ENCODE measurements at regions not wholly inside any gene's neighbourhood (a gene's known extent, or its start where the extent isn't known, plus 50 kb on each side); places are given as distances from the start of the nearest gene placed in this dataset.

DNA sequence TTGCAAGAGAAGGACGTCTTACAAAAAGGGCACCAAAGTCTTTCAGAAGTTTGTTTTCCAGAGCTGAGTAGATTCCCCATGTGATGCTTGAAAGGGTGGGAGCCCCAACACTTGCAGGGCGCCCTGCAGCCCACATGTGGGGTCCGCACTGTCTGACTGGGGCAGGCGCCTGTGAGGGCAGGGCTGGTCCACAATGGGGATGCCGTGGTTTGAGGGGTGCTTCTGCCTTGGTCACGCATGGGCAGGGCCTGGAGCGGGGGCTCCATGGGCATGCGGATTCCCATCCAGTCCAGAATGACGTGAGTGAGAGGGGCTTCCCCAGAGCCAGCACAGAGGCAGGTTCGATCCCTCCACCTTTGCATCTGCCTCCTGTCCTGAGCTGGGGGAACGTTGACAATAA, 101.5 kb upstream of the SHH start:
- no peak for FAIRE-seq
- no peak for DNase-seq
- H3K4me1 ChIP-seq (ENCODE audit: control insufficient read depth in 3 of 3, insufficient read depth in 2 of 3, low read depth in 1 of 3, low read length in 2 of 3), result peaks cover 0 to 2% (median 0%) of the 10 kb centered on the region in 3 donors
- H3K9me3 ChIP-seq (ENCODE audit: control insufficient read depth in 2 of 2, insufficient read depth in 1 of 2, low read depth in 1 of 2, low read length in 1 of 2), result peaks cover 0 to 37% of the 10 kb centered on the region in 2 donors
- WGBS, 3 donors, result 83 to 90% (median 87%) methylated on average over 11 of the region's 11 CpGs
- no peak overlapping the region for H3K27ac ChIP-seq (ENCODE audit: low read depth in 1 of 3, low read length in 2 of 3)
- no peak overlapping the region for H3K4me3 ChIP-seq (ENCODE audit: low read depth in 1 of 3, low read length in 3 of 3)
- H3K36me3 ChIP-seq (ENCODE audit: control insufficient read depth in 3 of 3, insufficient read depth in 2 of 3, low read depth in 1 of 3, low read length in 3 of 3), result no peaks in the 10 kb centered on the region
- H3K27me3 ChIP-seq (ENCODE audit: control insufficient read depth in 3 of 3, insufficient read depth in 3 of 3, low read length in 3 of 3), result no peaks in the 10 kb centered on the region

DNA sequence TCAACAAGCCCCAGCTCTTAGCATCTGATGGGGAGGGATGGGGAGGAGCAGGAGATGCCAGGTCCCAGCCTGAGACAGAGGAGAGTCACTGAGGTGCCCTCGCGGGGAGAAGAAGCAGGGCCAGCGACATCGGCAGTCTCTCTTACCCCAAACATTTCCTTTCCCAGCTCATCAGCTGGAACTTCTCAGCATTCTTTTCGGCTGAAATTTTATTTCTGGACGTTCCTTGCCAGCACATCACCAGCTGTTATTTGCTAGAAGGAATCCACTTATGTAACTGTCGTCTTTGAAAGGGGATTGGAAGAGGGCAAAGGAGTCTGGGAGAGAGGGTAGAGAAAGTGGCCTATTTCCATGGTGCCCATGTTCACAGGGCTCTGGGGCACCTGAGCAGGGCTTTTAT, 101.0 kb upstream of the SHH start:
- DNase-seq (no peak), FAIRE-seq (no peak)
- peaks cover 0 to 38% of the 10 kb centered on the region in 2 donors for H3K9me3 ChIP-seq (ENCODE audit: control insufficient read depth in 2 of 2, insufficient read depth in 1 of 2, low read depth in 1 of 2, low read length in 1 of 2)
- no peak overlapping the region for H3K4me3 ChIP-seq (ENCODE audit: low read depth in 1 of 3, low read length in 3 of 3)
- 75 to 88% (median 85%) methylated on average over 7 of the region's 7 CpGs for WGBS, 3 donors
- H3K36me3 ChIP-seq (ENCODE audit: control insufficient read depth in 3 of 3, insufficient read depth in 2 of 3, low read depth in 1 of 3, low read length in 3 of 3), result no peaks in the 10 kb centered on the region
- no peaks in the 10 kb centered on the region for H3K27me3 ChIP-seq (ENCODE audit: control insufficient read depth in 3 of 3, insufficient read depth in 3 of 3, low read length in 3 of 3)
- H3K27ac ChIP-seq (ENCODE audit: low read depth in 1 of 3, low read length in 2 of 3), result no peak overlapping the region
- H3K4me1 ChIP-seq (ENCODE audit: control insufficient read depth in 3 of 3, insufficient read depth in 2 of 3, low read depth in 1 of 3, low read length in 2 of 3), result no peaks in the 10 kb centered on the region

DNA sequence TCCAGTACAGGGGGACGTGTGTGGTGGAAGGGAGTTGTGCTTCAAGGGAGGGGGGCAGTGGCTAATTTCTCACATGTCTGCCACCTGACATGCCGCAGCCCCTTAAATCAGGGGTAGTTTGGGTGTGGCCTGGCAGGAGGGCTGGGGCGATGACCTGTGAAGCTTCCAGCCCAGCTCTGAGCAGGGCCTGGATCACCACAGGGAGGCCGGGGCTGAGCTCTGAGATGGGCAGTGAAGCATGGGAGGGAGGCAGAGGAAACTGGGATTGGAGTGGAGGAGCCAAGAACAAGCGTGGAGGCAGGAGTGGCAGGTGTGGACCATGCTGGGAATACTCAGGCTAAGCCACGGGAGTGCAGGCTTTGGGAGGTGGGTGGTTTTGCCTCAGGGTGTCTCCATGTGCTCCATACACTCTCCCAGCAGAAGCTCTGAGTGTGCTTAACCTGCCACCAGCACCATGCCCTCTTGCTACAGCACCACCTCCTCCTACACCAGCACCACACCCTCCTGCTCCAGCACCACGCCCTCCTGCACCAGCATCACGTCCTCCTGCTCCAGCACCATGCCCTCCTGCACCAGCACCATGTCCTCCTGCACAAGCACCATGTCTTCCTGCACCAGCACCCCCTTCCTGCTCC, 99.3 kb upstream of the SHH start:
- no peaks in the 10 kb centered on the region for H3K27me3 ChIP-seq (ENCODE audit: control insufficient read depth in 3 of 3, insufficient read depth in 3 of 3, low read length in 3 of 3)
- H3K9me3 ChIP-seq (ENCODE audit: control insufficient read depth in 2 of 2, insufficient read depth in 1 of 2, low read depth in 1 of 2, low read length in 1 of 2), result peaks cover 0 to 38% of the 10 kb centered on the region in 2 donors
- FAIRE-seq, result no peak
- H3K36me3 ChIP-seq (ENCODE audit: control insufficient read depth in 3 of 3, insufficient read depth in 2 of 3, low read depth in 1 of 3, low read length in 3 of 3), result no peaks in the 10 kb centered on the region
- H3K4me3 ChIP-seq (ENCODE audit: low read depth in 1 of 3, low read length in 3 of 3), result no peak overlapping the region
- 75 to 80% (median 76%) methylated on average over 8 of the region's 8 CpGs for whole genome bisulfite sequencing, 3 donors
- no peak overlapping the region for H3K27ac ChIP-seq (ENCODE audit: low read depth in 1 of 3, low read length in 2 of 3)
- peak in 1 of 2 donors; percentile 40 for DNase-seq
- H3K4me1 ChIP-seq (ENCODE audit: control insufficient read depth in 3 of 3, insufficient read depth in 2 of 3, low read depth in 1 of 3, low read length in 2 of 3), result no peaks in the 10 kb centered on the region

DNA sequence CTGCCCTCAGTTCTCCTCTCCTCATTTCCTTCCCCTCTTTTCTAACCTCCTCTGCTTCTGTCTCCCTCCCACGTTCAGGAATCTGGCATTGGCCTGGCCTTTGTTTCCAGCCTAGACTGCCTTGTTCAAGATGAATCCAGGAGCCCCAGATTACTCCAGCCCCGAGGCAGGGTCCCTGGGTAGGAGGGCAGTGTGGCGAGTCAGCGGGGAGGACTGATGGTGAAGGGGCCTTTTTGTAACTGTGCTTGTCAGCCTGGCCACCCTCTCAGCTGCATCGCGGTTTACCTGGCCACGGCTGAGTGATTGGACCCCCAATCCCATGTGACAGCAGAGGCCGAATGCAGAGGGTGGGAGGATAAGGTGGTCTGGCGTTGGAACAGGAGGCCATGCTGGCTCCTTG, 96.1 kb upstream of the SHH start:
- no peaks in the 10 kb centered on the region for H3K36me3 ChIP-seq (ENCODE audit: control insufficient read depth in 3 of 3, insufficient read depth in 2 of 3, low read depth in 1 of 3, low read length in 3 of 3)
- H3K4me1 ChIP-seq (ENCODE audit: control insufficient read depth in 3 of 3, insufficient read depth in 2 of 3, low read depth in 1 of 3, low read length in 2 of 3), result no peaks in the 10 kb centered on the region
- H3K27ac ChIP-seq (ENCODE audit: low read depth in 1 of 3, low read length in 2 of 3), result no peak overlapping the region
- FAIRE-seq (no peak), DNase-seq (no peak)
- H3K27me3 ChIP-seq (ENCODE audit: control insufficient read depth in 3 of 3, insufficient read depth in 3 of 3, low read length in 3 of 3), result no peaks in the 10 kb centered on the region
- no peak overlapping the region for H3K4me3 ChIP-seq (ENCODE audit: low read depth in 1 of 3, low read length in 3 of 3)
- 81 to 83% (median 82%) methylated on average over 9 of the region's 9 CpGs for WGBS, 3 donors
- peaks cover 0 to 38% of the 10 kb centered on the region in 2 donors for H3K9me3 ChIP-seq (ENCODE audit: control insufficient read depth in 2 of 2, insufficient read depth in 1 of 2, low read depth in 1 of 2, low read length in 1 of 2)

DNA sequence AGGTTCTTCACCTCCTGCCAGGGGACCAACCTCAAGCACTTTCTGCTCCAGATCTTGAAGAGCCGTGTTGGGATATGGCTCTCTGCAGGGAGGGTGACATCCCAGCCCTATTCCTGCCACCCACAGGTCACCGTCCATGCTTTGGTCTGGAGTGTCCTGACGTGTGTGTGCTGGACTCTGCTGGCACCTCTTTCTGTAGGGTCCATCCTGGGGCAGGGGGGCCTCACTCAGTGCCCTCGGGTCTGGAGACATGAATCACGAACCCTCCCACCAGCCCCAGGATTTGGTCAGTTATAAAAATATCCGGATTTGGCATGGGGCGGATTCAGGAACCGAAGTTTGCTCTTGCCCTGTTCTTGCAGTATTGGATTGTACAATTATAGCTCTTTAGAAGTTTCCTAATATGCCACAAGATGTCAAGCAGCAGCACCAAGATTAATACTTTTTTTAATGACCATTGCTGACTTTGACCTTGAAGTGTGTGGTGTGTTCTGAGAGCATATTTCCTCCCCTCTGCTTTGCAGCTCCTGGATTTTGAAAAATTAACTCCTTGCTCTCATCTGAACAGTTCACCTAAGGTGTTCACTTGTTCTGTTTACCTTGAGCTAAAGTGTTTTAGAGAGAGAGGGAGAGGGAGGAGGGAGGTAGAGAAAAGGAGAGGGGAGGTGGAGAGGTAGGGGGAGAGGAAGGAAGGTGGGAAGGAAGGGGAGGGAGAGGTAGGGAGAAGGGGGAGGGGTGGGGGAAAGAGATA, 95.4 kb upstream of the SHH start:
- 49 to 61% (median 51%) methylated on average over 8 of the region's 8 CpGs for WGBS, 3 donors
- H3K27ac ChIP-seq (ENCODE audit: low read depth in 1 of 3, low read length in 2 of 3), result no peak overlapping the region
- FAIRE-seq (no peak), DNase-seq (no peak)
- no peaks in the 10 kb centered on the region for H3K36me3 ChIP-seq (ENCODE audit: control insufficient read depth in 3 of 3, insufficient read depth in 2 of 3, low read depth in 1 of 3, low read length in 3 of 3)
- no peaks in the 10 kb centered on the region for H3K4me1 ChIP-seq (ENCODE audit: control insufficient read depth in 3 of 3, insufficient read depth in 2 of 3, low read depth in 1 of 3, low read length in 2 of 3)
- H3K4me3 ChIP-seq (ENCODE audit: low read depth in 1 of 3, low read length in 3 of 3), result no peak overlapping the region
- peaks cover 0 to 34% of the 10 kb centered on the region in 2 donors for H3K9me3 ChIP-seq (ENCODE audit: control insufficient read depth in 2 of 2, insufficient read depth in 1 of 2, low read depth in 1 of 2, low read length in 1 of 2)
- no peaks in the 10 kb centered on the region for H3K27me3 ChIP-seq (ENCODE audit: control insufficient read depth in 3 of 3, insufficient read depth in 3 of 3, low read length in 3 of 3)

DNA sequence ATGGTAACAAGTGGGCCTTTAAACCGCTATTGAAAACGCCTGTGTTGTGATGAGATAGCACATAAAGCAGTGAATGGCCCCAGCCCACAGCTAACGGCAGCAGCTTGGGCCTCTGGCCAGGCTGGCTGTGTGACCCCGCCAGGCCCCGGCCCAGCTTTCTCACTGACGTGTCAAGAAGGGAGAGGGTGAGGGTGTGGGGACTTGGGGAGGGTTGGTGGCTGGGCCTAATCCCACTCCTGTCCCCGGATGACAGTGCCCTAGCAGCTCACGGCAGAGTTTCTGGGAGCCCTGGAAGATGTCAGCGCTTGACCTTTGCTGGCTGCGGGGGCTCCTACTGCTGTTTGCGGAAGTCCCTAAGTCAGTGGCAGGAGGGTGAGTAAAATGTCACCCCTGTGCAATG, 88.9 kb upstream of the SHH start:
- DNase-seq (no peak), FAIRE-seq (no peak)
- 88 to 91% (median 89%) methylated on average over 11 of the region's 11 CpGs for WGBS, 3 donors
- Histone ChIP-seq H3K4me1 (ENCODE audit: control insufficient read depth in 3 of 3, insufficient read depth in 2 of 3, low read depth in 1 of 3, low read length in 2 of 3) (no peaks in the 10 kb centered on the region), H3K27ac (ENCODE audit: low read depth in 1 of 3, low read length in 2 of 3) (no peak overlapping the region), H3K27me3 (ENCODE audit: control insufficient read depth in 3 of 3, insufficient read depth in 3 of 3, low read length in 3 of 3) (no peaks in the 10 kb centered on the region), H3K4me3 (ENCODE audit: low read depth in 1 of 3, low read length in 3 of 3) (no peak overlapping the region), H3K36me3 (ENCODE audit: control insufficient read depth in 3 of 3, insufficient read depth in 2 of 3, low read depth in 1 of 3, low read length in 3 of 3) (no peaks in the 10 kb centered on the region), H3K9me3 (ENCODE audit: control insufficient read depth in 2 of 2, insufficient read depth in 1 of 2, low read depth in 1 of 2, low read length in 1 of 2) (peaks cover 0 to 19% of the 10 kb centered on the region in 2 donors)

DNA sequence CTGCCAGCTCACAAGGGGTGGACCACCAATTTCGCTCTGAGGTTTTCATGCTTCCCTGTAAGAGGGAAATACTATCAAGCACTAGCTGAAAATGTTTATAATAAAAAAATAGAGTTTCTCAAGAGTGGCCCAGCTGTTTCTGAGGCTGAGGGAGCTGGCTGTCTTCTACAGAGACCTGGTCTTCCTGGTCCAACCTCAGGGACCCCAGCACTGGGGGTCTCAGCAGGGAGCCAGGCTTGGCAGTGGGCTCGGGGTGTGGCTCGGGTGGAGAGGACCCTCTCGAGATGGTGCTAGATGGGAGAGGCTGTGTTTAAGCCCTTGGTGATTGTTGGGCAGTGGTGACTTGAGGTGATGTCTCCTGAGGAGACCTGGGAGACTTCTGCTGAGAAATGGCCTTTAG, 87.3 kb upstream of the SHH start:
- H3K4me3 ChIP-seq (ENCODE audit: low read depth in 1 of 3, low read length in 3 of 3), result no peak overlapping the region
- no peaks in the 10 kb centered on the region for H3K36me3 ChIP-seq (ENCODE audit: control insufficient read depth in 3 of 3, insufficient read depth in 2 of 3, low read depth in 1 of 3, low read length in 3 of 3)
- FAIRE-seq (no peak), DNase-seq (no peak)
- WGBS, 3 donors, result 83 to 88% (median 85%) methylated on average over 4 of the region's 4 CpGs
- no peaks in the 10 kb centered on the region for H3K27me3 ChIP-seq (ENCODE audit: control insufficient read depth in 3 of 3, insufficient read depth in 3 of 3, low read length in 3 of 3)
- no peak overlapping the region for H3K27ac ChIP-seq (ENCODE audit: low read depth in 1 of 3, low read length in 2 of 3)
- no peaks in the 10 kb centered on the region for H3K4me1 ChIP-seq (ENCODE audit: control insufficient read depth in 3 of 3, insufficient read depth in 2 of 3, low read depth in 1 of 3, low read length in 2 of 3)
- H3K9me3 ChIP-seq (ENCODE audit: control insufficient read depth in 2 of 2, insufficient read depth in 1 of 2, low read depth in 1 of 2, low read length in 1 of 2), result peaks cover 0 to 19% of the 10 kb centered on the region in 2 donors

DNA sequence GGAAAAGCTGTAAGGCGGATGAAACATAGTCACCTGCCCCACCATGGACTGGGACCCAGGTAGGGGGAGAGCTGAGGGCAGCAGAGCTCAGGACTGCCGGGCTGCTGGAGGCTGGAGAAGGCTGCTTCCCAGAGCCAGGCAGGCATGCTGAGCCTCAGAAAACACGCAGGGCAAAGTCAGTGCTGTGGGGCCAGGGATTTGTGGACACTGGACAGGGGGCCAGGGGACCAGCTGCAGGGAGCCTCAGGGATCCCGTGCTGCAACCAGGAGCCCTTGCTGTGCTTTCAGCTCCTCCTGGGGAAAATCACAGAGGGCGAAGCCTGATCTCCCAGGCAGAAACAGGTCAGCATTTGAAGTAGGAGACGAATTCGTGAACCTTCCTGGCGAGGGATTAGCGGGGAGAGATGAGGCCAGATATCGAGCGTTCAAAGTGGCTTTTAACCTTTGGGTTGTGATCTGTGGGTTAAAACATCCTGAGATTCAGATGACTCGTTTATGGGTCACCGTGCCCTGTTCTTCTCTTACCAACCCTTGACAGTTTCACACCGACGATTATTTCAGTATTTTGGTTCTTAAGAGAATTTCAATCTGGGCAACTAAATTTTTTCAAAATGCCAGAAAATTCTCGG, 85.6 kb upstream of the SHH start:
- no peak for FAIRE-seq
- no peak overlapping the region for H3K4me3 ChIP-seq (ENCODE audit: low read depth in 1 of 3, low read length in 3 of 3)
- no peak overlapping the region for H3K27ac ChIP-seq (ENCODE audit: low read depth in 1 of 3, low read length in 2 of 3)
- WGBS, 3 donors, result 81 to 83% (median 82%) methylated on average over 16 of the region's 16 CpGs
- no peaks in the 10 kb centered on the region for H3K4me1 ChIP-seq (ENCODE audit: control insufficient read depth in 3 of 3, insufficient read depth in 2 of 3, low read depth in 1 of 3, low read length in 2 of 3)
- H3K27me3 ChIP-seq (ENCODE audit: control insufficient read depth in 3 of 3, insufficient read depth in 3 of 3, low read length in 3 of 3), result no peaks in the 10 kb centered on the region
- peaks cover 0 to 19% of the 10 kb centered on the region in 2 donors for H3K9me3 ChIP-seq (ENCODE audit: control insufficient read depth in 2 of 2, insufficient read depth in 1 of 2, low read depth in 1 of 2, low read length in 1 of 2)
- no peaks in the 10 kb centered on the region for H3K36me3 ChIP-seq (ENCODE audit: control insufficient read depth in 3 of 3, insufficient read depth in 2 of 3, low read depth in 1 of 3, low read length in 3 of 3)
- no peak for DNase-seq
